Activated B cell treated with CpG ODN at 0.5 μM for 24 hours (primary cell): ENCODE measurements at regions not wholly inside any gene's neighbourhood (a gene's known extent, or its start where the extent isn't known, plus 50 kb on each side); places are given as distances from the start of the nearest gene placed in this dataset.

Experiments used
- ATAC-seq: fragments of 200-7000 bp; cut with Tn5 transposase; one replicate; pipeline ENCODE4 v1.10.0; 2021; ENCODE audit warnings: low read depth, mild to moderate bottlenecking, moderate library complexity
- CTCF ChIA-PET: fragments of 350-600 bp; sonication (Branson Sonifier 250); formaldehyde crosslinking; loops from one replicate; lab custom pipeline; 2021; ENCODE audit warnings: antibody characterized with exemption; lab: Charles Lee
- POLR2A ChIA-PET: fragments of 350-600 bp; sonication (Branson Sonifier 250); formaldehyde crosslinking; loops from one replicate; lab custom pipeline; 2021; ENCODE audit warnings: antibody characterized with exemption; lab: Charles Lee
- DNase-seq: peaks from one replicate; pipeline ENCODE4 v3.0.0; 2022
- H3K27ac Mint-ChIP-seq: one replicate; pipeline ENCODE4 v1.8.0; 2020; ENCODE audit warnings: mixed read lengths
- H3K27me3 Mint-ChIP-seq: one replicate; pipeline ENCODE4 v1.8.0; 2021; ENCODE audit warnings: mixed read lengths
- H3K36me3 Mint-ChIP-seq: one replicate; pipeline ENCODE4 v1.8.0; 2021; ENCODE audit warnings: low read depth, mixed read lengths
- H3K4me1 Mint-ChIP-seq: one replicate; pipeline ENCODE4 v1.8.0; 2021; ENCODE audit warnings: mixed read lengths
- H3K4me3 Mint-ChIP-seq: one replicate; pipeline ENCODE4 v1.8.0; 2020; ENCODE audit warnings: mild to moderate bottlenecking, mixed read lengths
- H3K9me3 Mint-ChIP-seq: one replicate; pipeline ENCODE4 v1.8.0; 2020; ENCODE audit warnings: mixed read lengths
- CTCF ChIP-seq: fragments of 200-600 bp; IDR thresholded peaks from one replicate; pipeline ENCODE4 v1.8.0; 2022; ENCODE audit warnings: antibody characterized with exemption, mild to moderate bottlenecking
- intact Hi-C: fragments of 100-400 bp; cut with micrococcal nuclease; formaldehyde crosslinking; loops from one replicate; pipeline ENCODE4 v1.15.1; 2024

GRCh38 chrX:49773993-49774392 lies 55.1 kb upstream of the PAGE4 start:
- no peak overlapping the region for H3K27ac Mint-ChIP-seq
- ChIA-PET CTCF (no interaction called here), POLR2A (no interaction called here)
- no peaks in the 10 kb centered on the region for H3K4me1 Mint-ChIP-seq
- DNase-seq: no peak
- H3K36me3 Mint-ChIP-seq: no peaks in the 10 kb centered on the region
- intact Hi-C loops: no loop called here
- H3K9me3 Mint-ChIP-seq: no peaks in the 10 kb centered on the region
- no peak overlapping the region for H3K4me3 Mint-ChIP-seq
- peaks cover 13% of the 10 kb centered on the region for H3K27me3 Mint-ChIP-seq
- no peak for ATAC-seq
- TF ChIP-seq CTCF: no peak

- H3K4me1 Mint-ChIP-seq: no peaks in the 10 kb centered on the region
- no peaks in the 10 kb centered on the region for H3K9me3 Mint-ChIP-seq
- POLR2A ChIA-PET: no interaction called here
- CTCF ChIA-PET: no interaction called here
- H3K4me3 Mint-ChIP-seq: no peak overlapping the region
- ATAC-seq: no peak
- H3K27ac Mint-ChIP-seq: no peak overlapping the region
- H3K36me3 Mint-ChIP-seq: no peaks in the 10 kb centered on the region
- peaks cover 11% of the 10 kb centered on the region for H3K27me3 Mint-ChIP-seq
- DNase-seq: no peak
- intact Hi-C loops: no loop called here
- no peak for TF ChIP-seq CTCF
Measured at GRCh38 chrX:49767236-49767635, 61.9 kb upstream of the PAGE4 start.

- no peaks in the 10 kb centered on the region for H3K4me1 Mint-ChIP-seq
- no peak for ATAC-seq
- TF ChIP-seq CTCF: no peak
- H3K27me3 Mint-ChIP-seq: peaks cover 5% of the 10 kb centered on the region
- intact Hi-C loops: no loop called here
- no peak overlapping the region for H3K27ac Mint-ChIP-seq
- H3K9me3 Mint-ChIP-seq: no peaks in the 10 kb centered on the region
- POLR2A ChIA-PET: no interaction called here
- no peaks in the 10 kb centered on the region for H3K36me3 Mint-ChIP-seq
- CTCF ChIA-PET: no interaction called here
- DNase-seq: no peak
- no peak overlapping the region for H3K4me3 Mint-ChIP-seq
Measured at GRCh38 chrX:49762175-49762720, 66.5 kb upstream of the PAGE1 start.

GRCh38 chrX:49761481-49761880 lies 65.7 kb upstream of the PAGE1 start:
- H3K27me3 Mint-ChIP-seq: peaks cover 5% of the 10 kb centered on the region
- H3K9me3 Mint-ChIP-seq: no peaks in the 10 kb centered on the region
- H3K36me3 Mint-ChIP-seq: no peaks in the 10 kb centered on the region
- POLR2A ChIA-PET: no interaction called here
- CTCF ChIA-PET: no interaction called here
- H3K4me3 Mint-ChIP-seq: no peak overlapping the region
- ATAC-seq (no peak), DNase-seq (no peak)
- H3K4me1 Mint-ChIP-seq: no peaks in the 10 kb centered on the region
- intact Hi-C loops: no loop called here
- no peak for TF ChIP-seq CTCF
- no peak overlapping the region for H3K27ac Mint-ChIP-seq

GRCh38 chrX:49760290-49760890 lies 64.6 kb upstream of the PAGE1 start:
- Mint-ChIP-seq H3K27me3 (peaks cover 9% of the 10 kb centered on the region), H3K4me3 (no peak overlapping the region), H3K4me1 (no peaks in the 10 kb centered on the region), H3K27ac (no peak overlapping the region), H3K36me3 (no peaks in the 10 kb centered on the region), H3K9me3 (no peaks in the 10 kb centered on the region)
- no peak for TF ChIP-seq CTCF
- POLR2A ChIA-PET: no interaction called here
- ATAC-seq (no peak), DNase-seq (no peak)
- intact Hi-C loops: no loop called here
- CTCF ChIA-PET: no interaction called here
